HG03439 (cell line): ENCODE measurements at regions not wholly inside any gene's neighbourhood (a gene's known extent, or its start where the extent isn't known, plus 50 kb on each side); places are given as distances from the start of the nearest gene placed in this dataset.
"Not testable (repeated sequence)": the region's sequence is repeated elsewhere in the genome, so short reads cannot be mapped to it uniquely, and the experiment has no call there.

Experiments
- ATAC-seq: cut with Tn5 transposase; IDR thresholded peaks from one replicate; pipeline ENCODE4 v1.9.1; 2021; ENCODE audit warnings: mild to moderate bottlenecking, moderate library complexity; ENCODE audit not compliant: unreplicated experiment

DNA sequence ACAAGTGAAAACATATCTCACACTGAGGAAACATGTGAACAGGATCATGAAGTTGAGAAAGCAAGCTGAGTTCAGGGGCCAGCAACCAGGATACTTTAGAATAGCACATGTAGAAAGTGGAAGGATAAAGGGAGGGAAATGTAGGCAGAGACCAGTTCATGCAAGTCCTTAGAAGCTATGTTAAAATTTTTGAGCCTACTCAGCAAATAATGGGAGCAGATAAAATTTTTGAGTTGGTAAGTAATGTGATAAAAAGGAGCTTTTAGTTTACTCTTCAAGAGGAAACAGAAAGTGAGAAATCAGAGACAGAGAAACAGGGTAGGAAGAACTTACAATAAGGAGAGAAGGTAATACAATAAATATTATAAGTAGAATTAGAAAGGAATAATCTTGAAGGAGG lies 105.6 kb upstream of the ZBTB20 start:
- ATAC-seq: no peak

DNA sequence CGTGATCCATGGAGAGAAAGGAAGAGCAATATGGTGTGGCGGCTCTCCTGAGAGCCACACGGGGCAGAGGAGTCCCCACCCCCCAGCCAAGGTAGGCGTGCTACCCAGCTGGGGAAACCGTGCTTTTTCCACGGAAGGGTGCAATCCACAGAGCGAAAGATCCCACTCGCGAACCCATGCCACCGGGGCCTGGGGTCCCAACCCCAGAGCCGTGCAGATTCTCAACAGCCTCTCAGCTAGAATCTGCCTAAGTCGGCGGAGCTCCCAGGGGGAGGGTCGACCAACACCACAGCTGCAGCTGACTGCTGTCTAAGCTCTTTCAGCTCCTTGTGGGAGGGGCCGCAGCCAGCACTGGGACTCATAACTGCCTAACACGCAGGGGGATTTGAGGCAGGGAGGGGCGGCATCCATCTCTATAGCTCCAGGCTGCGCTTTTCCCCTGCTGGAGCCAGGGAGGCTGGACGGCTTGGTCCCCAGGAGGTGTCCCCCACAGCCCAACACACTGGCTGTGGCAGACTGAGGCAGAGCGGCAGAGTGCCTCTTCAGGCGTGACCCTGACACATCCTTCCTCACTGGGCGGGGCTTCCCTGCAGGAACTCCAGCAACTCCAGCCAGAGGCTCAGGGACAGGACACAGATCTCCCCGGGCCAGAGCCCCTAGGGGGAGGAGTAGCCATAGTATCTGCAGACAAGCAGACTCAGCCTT lies 107.6 kb upstream of the ZBTB20 start:
- ATAC-seq: no peak

DNA sequence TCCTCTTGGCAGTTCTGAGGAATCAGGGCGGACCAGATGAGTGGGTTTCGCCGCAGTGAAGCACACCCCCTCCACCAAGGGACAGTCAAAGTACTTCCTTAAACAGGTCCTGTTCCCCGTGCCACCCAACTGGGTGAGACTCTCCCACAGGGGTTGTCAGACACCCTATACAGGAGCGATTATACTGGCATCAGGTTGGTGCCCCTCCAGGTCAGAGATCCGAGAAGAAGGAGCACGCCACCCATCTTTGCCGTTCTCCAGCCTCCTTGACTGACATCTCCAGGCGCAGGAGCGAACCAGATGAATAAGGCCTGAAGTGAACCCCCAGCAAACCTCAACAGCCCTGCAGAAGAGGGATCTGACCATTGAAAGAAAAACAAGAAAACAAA lies 108.1 kb upstream of the ZBTB20 start:
- no peak for ATAC-seq

DNA sequence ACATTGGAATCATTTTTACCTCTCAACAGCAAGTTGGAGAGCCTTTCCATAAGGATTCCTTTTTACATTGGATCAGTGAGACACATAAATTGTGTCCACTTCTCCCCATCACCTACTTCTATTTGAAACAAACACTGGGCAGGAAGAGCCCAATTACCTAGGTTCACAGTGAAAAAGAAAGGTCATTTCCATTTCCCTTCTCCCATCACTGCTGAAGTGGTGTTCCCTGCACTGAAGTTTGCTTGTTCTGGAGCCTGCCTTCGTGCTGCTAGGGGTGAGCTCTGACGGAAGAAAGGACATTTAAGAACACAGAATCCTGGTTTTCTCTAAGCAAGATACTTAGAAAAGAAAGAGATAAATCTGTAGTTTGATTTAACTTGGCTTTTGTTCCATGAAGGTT lies 123.8 kb upstream of the ZBTB20 start:
- ATAC-seq: no peak

DNA sequence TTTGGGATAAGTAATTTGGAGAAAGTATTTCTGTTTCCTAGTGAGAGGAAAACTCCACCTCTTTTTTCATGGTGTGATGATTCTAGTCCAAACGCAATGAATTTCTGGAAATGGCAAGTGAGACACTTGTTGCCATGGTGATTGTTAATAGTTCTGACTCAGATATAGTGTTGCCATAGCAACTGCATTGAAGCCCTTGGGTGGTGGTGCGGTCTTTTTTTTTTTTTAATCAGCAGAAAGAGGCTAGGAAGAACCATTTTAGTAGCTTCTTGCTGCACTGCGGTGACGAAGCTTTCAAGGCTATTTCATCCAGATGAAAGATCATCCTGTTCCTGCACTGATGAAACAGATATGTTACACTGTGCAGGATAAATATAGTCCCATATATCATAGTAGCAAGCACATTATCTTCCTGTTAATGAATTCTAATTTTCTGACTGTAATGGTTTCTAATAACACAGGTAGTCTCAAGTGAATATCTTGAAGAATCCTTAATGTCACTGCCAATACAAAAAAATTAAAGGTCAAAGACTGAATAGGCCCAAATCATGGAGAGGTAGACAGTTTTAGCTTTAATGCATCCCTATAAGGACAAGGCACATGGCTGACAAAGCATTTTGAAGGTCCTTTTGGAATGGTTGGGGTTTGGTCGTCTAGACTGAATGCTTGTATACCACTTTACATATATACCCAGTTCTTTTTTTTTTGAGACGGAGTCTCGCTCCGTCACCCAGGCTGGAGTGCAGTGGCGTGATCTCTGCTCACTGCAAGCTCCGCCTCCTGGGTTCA lies 125.1 kb upstream of the ZBTB20 start:
- ATAC-seq: no peak

DNA sequence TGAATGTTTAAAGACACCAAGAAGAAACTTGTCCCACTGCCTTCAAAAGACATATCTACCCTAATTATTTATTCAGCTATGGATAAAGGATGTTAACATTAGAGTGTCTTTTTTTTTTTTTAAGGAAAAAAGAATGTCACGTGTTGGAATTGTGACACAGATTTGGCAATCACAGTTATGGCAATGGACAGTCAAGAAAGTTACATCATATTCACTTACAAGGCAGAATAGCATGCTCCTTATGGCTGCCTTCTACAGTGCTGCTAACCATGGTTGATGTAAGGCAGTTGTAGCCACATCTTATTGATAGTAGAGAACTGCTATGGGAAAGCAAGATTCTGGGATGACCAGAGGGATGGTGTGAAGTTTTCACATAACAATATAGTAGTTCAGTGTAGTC lies 128.8 kb upstream of the ZBTB20 start:
- no peak for ATAC-seq

DNA sequence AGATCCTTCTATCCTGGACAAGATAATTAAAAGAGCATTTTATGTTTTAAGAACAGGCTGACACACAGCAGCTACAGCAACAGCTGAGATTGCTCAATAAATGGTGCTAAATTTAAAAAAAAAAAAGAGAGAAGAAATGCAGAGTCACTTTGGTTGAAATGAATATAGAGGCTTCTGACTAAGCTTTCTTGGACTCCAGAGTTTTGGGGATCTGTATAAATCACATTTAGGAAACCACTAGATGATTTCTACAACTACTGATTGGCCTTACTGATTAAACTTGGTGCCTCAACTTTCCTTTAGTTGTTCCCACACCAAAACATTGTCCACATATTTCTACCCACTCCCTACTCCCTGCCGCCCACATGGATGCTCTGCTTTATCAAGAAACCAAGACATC lies 132.9 kb upstream of the ZBTB20 start:
- ATAC-seq: no peak

DNA sequence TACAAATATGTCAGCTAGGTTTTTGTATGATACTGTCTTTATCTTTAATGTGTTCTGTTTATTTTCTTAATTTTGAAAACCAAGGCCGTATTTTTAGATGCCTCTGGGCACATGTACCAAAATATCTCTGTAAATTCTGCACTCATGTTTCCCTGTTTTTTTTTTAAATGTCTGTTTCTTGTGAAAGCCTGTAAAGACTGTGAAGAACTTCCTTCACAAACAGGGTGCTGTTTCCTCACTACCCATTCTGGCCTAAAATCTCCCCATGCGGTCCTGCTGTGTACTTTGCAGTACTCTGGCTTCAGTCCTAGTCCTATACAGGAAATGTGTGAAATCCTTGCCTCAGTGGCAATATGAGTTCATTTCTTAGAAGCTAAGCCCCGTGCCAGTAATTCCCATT lies 133.4 kb upstream of the ZBTB20 start:
- no peak for ATAC-seq

DNA sequence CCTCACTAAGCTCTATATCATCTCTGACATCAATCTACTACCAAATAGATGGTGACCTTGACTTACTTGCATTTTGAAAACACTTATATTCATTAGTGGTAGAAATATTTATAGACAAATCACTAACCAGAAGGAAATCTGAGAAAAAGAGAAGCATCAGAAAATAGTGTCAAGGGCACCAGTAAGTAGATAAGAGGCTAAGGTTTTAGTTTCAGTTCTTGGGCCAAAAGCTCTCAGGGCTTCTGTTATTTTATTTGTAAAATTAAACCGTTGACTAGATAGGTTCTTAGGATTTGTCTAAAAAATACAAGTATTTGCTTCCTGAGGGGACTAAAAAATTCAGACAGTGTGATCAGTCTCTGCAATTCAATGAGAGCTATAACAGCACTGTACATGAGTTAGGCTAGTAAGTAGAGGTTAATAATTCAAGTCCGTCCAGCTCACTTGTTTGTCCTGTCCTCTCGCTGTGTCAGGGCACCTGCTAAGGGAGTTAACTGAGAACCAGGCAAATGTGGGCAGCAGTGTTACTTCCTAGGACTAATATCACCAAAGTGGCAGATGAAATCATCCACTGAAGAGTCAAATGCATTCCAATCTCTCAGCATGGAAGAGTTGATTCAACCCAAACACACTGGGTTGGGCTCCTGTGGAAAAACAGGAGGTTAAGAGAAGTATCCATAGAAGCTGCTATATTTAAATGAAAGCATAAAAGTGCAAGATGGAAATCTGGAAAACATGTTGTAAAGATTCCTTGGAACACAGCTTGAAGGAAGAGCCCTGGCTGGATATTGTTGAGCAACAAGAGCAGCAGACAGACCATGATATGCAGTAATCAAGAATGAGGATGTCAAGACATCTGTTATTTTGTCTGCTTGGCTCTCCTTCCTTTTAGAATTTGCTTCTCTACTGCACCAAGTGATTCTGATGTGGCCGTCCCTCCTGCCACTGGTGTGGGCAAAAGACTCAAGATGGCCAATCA lies 134.9 kb upstream of the ZBTB20 start:
- no peak for ATAC-seq

DNA sequence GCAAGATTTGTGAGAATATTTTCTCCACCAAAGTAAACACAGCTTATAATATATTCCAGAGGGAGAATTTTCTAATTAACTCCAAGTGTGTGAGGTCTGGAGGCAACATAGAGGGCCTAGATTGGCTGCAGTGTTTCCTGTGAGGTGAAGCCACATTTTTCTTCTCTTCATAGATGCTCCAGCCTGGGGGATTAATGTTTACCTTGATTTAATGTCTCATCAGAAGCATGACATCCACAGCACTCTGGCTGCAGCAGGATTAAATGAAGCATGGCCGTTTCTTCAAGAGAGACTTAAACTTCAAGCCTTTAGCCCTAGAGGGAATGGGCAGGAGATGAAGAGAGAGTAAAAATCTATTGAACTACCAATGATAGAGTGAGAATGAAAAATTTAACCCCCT lies 137.9 kb upstream of the ZBTB20 start:
- ATAC-seq: no peak

DNA sequence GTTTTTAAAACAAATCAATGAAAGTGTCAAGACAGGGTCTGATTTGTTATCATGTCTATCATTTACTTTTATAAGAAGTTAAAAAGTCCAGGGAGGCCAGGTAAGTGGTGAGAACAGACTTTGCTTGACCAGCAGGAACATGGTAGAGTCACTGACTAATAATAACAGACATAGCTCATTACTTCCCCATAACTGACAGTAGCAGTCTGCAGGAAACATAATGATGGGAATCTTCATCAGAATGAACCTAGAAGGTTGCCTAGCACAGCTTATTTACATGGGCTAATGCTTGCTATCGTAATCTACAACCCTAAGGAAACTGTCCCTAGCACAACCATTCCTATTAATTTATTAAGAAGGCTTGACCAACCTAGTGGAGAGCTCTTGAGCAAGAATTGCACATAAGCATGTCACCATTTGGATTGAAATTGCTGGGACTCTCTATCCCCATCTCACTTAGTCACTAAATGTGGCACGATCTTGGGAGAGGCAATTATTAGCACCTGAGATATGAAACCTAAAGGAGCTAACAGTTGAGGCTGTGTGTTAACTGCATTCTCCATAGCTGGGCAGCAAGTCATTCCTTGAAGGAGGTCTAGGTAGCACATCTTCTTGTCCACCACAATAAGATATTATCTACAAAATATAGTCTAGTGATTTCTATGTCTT lies 139.6 kb upstream of the ZBTB20 start:
- no peak for ATAC-seq

DNA sequence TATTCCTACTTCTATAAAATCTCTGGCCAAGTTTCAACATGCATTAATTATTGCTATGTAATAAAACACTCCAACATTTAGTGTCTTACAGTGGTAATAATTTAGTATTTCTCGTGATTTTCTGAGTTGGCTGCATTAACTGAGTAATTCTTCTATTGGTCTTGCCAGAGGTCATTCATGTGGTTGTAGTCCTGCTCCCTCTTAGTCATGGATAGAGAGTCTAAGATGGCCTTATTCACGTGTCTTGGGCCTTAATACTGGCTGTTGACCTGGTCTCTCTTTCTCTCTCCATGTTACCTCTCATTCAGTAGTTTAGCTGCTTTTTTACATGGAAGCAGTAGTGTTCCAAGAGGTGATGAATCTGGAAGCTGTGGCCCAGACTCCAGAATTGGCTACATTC lies 140.1 kb upstream of the ZBTB20 start:
- ATAC-seq: no peak

DNA sequence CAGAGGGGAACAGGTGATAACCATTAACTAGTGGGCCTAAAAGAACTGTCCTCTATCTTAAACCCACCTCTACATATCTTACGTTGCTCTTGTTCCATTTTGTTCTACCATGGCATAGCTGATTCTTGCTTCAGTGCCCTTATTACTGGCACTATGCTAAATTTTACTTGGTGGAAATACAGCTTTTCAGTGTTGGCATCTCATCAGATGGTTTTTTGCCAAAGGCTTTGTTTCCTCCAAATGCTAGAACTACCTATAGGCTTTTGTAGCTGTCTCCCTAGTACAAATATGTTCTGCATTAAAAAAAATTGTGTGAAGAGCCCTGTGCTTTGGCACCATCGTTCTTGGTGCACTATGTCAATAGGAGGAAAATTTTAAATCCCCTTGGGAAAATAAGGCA lies 145.0 kb upstream of the ZBTB20 start:
- ATAC-seq: no peak

DNA sequence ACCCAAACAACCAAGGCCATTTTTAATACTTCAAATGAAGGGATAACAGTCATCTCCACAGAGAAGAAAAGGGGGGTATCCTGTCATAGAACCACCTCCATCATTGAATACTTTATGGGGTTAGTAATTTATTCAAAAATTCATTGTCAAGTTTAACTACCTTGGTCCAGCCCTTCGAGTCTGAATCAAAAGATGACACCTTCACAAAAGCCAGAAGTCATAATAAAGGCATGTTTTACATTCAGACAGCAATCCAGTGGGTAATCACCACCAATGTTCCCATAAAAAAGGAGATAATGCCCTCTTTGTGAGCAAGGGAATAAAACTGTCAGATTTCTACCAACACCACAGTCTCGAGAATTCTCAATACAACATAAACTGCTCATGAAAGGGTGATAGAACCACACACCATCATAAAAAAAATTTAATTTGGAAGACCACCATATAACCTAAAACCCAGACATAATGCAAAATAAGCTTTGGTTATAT lies 145.6 kb upstream of the ZBTB20 start:
- no peak for ATAC-seq

DNA sequence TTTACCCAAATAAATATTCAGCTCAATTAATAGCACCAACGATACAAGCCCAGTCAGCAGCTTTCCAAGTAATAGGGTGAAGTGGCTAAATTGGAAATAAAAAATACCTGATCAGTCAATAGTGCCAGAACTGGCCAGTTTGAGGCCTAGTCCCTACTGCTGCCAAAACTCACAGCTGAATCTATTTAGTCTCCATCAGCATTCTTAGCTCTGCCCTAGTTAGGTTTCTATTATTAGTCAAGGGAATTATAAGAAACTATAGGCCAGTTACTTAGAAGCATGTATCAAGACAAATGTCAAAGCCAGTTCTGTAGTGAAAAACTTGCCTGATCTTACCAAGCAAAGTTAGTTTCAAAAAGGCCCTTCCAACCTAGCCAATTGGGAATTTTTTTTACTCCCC lies 146.2 kb upstream of the ZBTB20 start:
- ATAC-seq: no peak

DNA sequence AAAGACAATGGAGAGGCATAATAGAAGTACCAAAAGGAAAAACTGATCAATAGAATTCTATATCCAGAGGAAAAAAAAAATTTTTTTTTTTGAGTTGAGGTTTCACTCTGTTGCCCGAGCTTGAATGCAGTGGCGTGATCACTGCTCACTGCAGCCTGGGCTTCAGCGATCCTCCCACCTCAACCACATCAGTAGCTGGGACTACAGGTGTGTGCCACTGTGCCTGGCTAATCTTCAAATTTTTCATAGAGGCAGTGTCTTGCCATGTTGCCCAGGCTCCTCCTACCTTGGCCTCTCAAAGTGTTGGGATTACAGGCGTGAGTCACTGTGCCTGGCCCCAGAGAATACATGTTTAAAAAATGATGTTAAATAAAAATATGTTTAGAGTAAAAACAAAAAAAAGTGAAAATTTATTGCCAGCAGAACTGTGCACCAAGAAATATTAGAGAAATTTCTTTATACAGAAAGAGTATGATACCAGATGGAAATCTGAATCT lies 154.3 kb upstream of the ZBTB20 start:
- ATAC-seq: no peak

DNA sequence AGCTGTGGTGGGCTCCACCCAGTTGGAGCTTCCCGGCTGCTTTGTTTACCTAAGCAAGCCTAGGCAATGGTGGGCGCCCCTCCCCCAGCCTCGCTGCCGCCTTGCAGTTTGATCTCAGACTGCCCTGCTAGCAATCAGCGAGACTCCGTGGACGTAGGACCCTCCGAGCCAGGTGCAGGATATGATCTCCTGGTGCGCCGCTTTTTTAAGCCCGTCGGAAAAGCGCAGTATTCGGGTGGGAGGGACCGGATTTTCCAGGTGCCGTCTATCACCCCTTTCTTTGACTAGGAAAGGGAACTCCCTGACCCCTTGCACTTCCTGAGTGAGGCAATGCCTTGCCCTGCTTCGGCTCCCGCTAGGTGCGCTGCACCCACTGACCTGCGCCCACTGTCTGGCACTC lies 170.9 kb upstream of the ZBTB20 start:
- not testable (repeated sequence) for ATAC-seq

DNA sequence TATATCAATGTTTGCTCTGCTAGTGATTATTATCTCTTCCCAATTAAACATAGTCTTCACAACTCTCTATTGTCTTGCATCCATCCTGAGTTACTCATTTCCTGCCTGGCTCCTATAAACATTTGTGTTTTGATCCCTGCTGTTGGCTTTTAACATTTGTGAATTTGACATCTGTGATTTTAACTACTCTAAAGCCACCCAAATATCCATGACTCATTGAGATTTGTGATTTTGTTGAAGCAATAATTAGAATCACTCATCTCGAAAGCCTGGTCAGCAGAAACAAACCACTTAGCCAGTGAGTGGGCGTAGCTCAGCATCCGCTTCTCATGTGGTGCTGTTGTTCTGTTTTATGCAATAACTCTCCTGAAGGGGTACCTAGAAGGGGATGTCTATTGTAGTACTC lies 174.3 kb upstream of the ZBTB20 start:
- no peak for ATAC-seq

DNA sequence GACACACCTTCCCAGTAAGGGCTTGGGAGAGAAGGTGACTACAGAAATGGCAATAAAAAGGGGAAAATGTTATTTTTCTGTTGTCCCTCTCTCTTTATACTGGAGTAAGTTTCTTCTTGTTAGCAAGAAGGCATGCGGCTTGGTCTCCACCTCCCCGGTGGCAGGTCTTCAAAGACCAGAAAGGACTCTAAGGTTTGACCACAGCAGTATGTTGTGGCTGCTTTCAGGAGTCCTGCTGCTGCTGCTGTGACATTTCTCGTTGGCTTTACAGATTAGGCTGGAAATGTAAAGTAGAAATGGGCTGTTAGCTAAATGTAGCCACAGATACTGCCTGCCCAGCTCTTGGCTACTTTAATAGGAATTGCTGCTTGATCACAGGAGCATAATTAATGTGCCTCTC lies 175.8 kb upstream of the ZBTB20 start:
- no peak for ATAC-seq

DNA sequence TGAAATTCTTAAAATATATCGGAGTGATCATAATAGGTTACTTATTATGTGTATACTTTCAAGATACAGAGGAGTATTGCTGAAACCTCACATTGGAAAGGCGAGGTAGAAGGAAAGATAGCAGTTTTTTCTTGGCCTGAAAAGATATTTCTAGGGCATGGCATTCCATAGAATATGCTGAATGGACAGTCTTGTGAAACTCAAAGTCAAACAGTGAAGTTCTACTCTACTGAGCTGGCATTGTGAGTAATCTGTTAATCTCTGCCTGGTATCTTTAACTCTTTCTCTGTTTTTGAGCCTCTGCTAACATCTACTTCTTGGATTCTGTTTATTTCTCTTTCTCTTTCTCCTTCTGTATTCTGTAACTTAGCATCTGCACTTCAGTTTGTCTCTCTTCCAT lies 176.3 kb upstream of the ZBTB20 start:
- ATAC-seq: no peak

DNA sequence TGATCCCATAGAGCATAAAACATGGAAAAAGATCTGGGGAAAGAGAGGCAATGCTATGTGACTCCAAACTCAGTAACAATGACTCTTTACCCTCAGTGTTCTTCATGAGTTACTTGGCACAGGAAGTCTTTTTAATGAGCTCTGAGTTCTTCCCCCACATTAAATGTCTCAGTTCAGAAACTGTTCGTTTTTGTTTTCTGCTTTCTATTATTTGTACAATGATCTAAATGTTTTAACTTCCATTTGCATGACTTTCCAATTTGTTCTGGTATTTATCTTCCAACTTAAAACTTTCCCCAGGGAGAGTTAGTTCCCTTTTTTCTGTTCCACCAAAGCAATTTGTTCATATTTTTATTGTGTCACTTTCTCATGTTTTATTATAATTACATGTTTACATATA lies 177.0 kb upstream of the ZBTB20 start:
- ATAC-seq: no peak
